ENCODE measurements at regions not wholly inside any gene's neighbourhood (a gene's known extent, or its start where the extent isn't known, plus 50 kb on each side); places are given as distances from the start of the nearest gene placed in this dataset.

GRCh38 chr17:27236717-27237315 lies 57.1 kb upstream of the WSB1 start:
- no peak for DNase-seq (ENCODE audit: low read depth)
- no peak overlapping the region for H3K4me3 ChIP-seq (ENCODE audit: low read depth, low read length)
- TF ChIP-seq, protein P1, sequence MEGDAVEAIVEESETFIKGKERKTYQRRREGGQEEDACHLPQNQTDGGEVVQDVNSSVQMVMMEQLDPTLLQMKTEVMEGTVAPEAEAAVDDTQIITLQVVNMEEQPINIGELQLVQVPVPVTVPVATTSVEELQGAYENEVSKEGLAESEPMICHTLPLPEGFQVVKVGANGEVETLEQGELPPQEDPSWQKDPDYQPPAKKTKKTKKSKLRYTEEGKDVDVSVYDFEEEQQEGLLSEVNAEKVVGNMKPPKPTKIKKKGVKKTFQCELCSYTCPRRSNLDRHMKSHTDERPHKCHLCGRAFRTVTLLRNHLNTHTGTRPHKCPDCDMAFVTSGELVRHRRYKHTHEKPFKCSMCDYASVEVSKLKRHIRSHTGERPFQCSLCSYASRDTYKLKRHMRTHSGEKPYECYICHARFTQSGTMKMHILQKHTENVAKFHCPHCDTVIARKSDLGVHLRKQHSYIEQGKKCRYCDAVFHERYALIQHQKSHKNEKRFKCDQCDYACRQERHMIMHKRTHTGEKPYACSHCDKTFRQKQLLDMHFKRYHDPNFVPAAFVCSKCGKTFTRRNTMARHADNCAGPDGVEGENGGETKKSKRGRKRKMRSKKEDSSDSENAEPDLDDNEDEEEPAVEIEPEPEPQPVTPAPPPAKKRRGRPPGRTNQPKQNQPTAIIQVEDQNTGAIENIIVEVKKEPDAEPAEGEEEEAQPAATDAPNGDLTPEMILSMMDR (IDR thresholded peaks at IDR 0.05; ENCODE audit: control insufficient read depth, extremely low read depth, insufficient read depth) = peak; percentile 75

DNA sequence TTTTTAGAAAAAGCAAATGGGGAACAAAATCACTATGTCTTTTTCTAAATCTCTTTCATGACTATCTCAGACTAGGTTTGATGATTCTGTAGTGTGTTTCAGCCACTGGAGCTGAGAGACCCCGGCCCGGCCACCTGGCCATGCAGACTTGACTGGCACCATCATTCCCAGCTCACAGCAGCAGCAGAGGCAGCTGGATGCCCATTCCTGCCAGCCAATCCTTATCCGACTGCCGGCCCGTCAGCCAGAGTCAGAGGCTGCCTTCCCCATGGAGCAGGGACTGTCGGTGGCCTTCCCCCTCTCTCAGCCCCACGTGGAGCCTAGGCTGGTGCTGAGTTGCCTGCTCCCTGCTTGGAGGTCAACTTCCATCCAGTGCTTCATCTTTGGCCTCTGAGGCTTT lies 56.0 kb upstream of the WSB1 start:
- TF ChIP-seq, protein P1 (IDR thresholded peaks at IDR 0.05; ENCODE audit: control insufficient read depth, extremely low read depth, insufficient read depth) = no peak
- no peak overlapping the region for H3K4me3 ChIP-seq (ENCODE audit: low read depth, low read length)
- no peak for DNase-seq (ENCODE audit: low read depth)

DNA sequence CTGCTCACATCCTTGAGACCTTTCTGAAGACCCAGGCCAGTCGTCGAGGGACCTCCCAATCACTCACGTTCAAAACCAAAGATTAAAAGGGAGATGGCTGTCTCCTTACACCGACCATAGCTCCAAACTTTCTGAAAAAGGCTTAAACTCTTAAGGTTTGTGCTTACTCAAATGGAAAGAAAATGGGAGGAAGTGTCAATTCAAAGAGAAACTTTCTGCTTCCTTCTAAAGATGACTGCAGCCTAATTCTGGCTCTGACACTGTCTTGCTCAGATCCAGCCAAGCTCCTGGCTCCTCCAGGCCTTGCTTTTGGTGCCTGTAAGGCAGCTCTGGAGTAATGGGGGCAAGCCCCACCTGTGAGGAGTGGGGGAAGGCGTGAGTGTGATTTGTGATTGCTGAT lies 54.9 kb upstream of the WSB1 start:
- DNase-seq (ENCODE audit: low read depth) = no peak
- TF ChIP-seq, protein P1 (IDR thresholded peaks at IDR 0.05; ENCODE audit: control insufficient read depth, extremely low read depth, insufficient read depth) = no peak

DNA sequence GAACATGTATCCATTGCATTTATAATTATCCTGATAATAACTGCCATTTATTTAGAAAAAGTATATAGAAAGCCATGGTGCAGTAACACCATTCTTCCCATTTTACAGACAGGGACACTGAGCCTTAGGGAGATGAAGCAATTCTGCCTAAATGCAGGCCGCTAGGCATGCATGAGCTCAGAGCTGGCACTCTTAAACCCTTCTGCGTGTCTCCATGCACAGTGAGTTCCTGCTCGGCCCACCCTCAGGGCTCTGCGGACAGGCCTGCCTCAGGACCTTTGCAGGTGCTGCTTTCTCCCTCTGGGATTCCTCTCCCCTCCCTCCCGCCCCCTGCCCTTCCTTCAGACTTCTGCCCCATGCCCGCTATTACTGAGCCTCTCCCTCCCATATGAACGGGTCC lies 54.3 kb upstream of the WSB1 start:
- DNase-seq (ENCODE audit: low read depth) = no peak
- TF ChIP-seq, protein P1 (IDR thresholded peaks at IDR 0.05; ENCODE audit: control insufficient read depth, extremely low read depth, insufficient read depth) = no peak
- H3K4me3 ChIP-seq (ENCODE audit: low read depth, low read length) = no peak overlapping the region

More for the DNA sequence above, 54.9 kb upstream of the WSB1 start:
- H3K4me3 ChIP-seq (ENCODE audit: low read depth, low read length) = no peak overlapping the region

DNA sequence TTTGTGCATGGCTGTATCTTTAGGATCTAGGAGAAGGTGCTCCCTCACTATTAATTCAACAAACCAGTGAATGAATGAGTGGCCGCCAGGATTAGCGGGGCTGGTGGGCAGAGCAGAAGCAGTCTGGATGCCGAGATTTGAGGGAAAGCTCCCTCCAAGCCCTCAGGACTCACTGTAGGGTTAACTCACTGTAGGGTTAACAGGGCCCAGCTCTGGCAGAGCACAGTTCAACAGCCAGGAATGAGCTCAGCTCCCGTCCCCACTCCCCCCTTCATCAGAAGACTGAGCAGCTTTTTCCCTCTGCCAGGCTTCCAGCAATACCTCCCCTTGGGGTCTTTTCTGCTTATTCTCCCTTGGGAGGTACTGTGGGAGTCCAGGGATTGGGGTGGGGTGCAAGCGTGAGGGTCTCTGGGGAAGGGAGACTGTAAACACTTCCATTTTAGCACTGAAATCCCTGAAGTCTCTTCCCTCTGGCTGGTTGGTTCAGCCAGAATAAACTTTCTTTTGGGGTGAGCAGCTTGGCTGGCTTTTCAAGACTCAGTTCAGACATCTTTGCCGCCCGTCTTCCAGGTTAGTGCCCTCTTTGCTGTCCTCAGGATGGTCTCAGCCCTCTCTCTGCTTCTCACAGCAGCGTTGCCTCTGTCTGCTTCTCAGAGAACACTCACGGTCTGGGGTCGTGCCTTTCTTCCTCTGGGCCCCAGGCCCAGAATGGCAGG lies 53.7 kb upstream of the WSB1 start:
- DNase-seq (ENCODE audit: low read depth) = no peak
- no peak overlapping the region for H3K4me3 ChIP-seq (ENCODE audit: low read depth, low read length)
- TF ChIP-seq, protein P1 (IDR thresholded peaks at IDR 0.05; ENCODE audit: control insufficient read depth, extremely low read depth, insufficient read depth) = no peak

- no peak overlapping the region for H3K4me3 ChIP-seq (ENCODE audit: low read depth, low read length)
- TF ChIP-seq, protein P1 (IDR thresholded peaks at IDR 0.05; ENCODE audit: control insufficient read depth, extremely low read depth, insufficient read depth) = no peak
Observed at GRCh38 chr17:27240802-27241155, 53.1 kb upstream of the WSB1 start.

More at GRCh38 chr17:27240802-27241155, 53.1 kb upstream of the WSB1 start:
- DNase-seq (ENCODE audit: low read depth) = no peak
